Aorta (tissue), 5 donors: ENCODE measurements at regions not wholly inside any gene's neighbourhood (a gene's known extent, or its start where the extent isn't known, plus 50 kb on each side); places are given as distances from the start of the nearest gene placed in this dataset.

Experiments used
- ATAC-seq: fragments of 200-7000 bp; cut with Tn5 transposase; one replicate; pipeline ENCODE4 v1.9.1; 2022; ENCODE audit warnings: moderate library complexity; ENCODE audit not compliant: low FRiP score
- DNase-seq, 2 donors: peaks; one replicate each; pipeline ENCODE4 v3.0.0-alpha.2; 2020
- H3K27ac ChIP-seq, 2 donors: one replicate each; pipeline ENCODE4 v1.5.1; 2013; ENCODE audit warnings: low read length in 2 of 2, mild to moderate bottlenecking in 2 of 2, moderate library complexity in 2 of 2, control low read depth in 1 of 2, inconsistent platforms in 1 of 2, low read depth in 1 of 2
- H3K27me3 ChIP-seq, 2 donors: one replicate each; pipeline ENCODE4 v1.6.1; 2013; ENCODE audit warnings: control low read depth in 1 of 2, low read length in 1 of 2, mild to moderate bottlenecking in 1 of 2, moderate library complexity in 1 of 2; ENCODE audit not compliant: insufficient read depth in 2 of 2, control insufficient read depth in 1 of 2
- H3K36me3 ChIP-seq, 2 donors: one replicate each; pipeline ENCODE4 v1.6.1; 2013; ENCODE audit warnings: control low read depth in 1 of 2, low read length in 1 of 2, mild to moderate bottlenecking in 1 of 2; ENCODE audit not compliant: insufficient read depth in 2 of 2, control insufficient read depth in 1 of 2
- H3K4me1 ChIP-seq, 2 donors: one replicate each; pipeline ENCODE4 v1.6.1; 2013; ENCODE audit warnings: low read length in 2 of 2, control low read depth in 1 of 2, mild to moderate bottlenecking in 1 of 2, moderate library complexity in 1 of 2; ENCODE audit not compliant: insufficient read depth in 2 of 2, control insufficient read depth in 1 of 2
- H3K4me3 ChIP-seq, 2 donors: one replicate each; pipeline ENCODE4 v1.5.1; 2013; ENCODE audit warnings: low read length in 2 of 2, control low read depth in 1 of 2, mild to moderate bottlenecking in 1 of 2
- H3K9me3 ChIP-seq: one replicate; pipeline ENCODE4 v1.6.1; 2013; ENCODE audit warnings: mild to moderate bottlenecking, low read length; ENCODE audit not compliant: control insufficient read depth
- WGBS, 2 donors: extraction: QIAGEN DNeasy Blood & Tissue Kit; methylation state at CpG; one replicate each; pipeline ENCODE4 v1.1.7; 2013; 5-methylcytosine and 5-hydroxymethylcytosine counted together
- intact Hi-C, 2 donors: fragments of 100-400 bp; cut with DNase I; formaldehyde crosslinking; loops; one replicate each; pipeline versions ENCODE4 v1.14.2 to v1.15.0; 2022
- donor health status: healthy with polysubstance abuse.
- donor health status: Bipolar disorder and iron deficiency.
- donor health status: DM: no; HTN: no; CAD: no.
- donor health status: DM: no; HTN: no; CAD: no.
- donor health status: DM: yes; HTN: yes; CAD: no.

- intact Hi-C loops: no loop called here
- H3K36me3 ChIP-seq: no peaks in the 10 kb centered on the region
- 36 to 44% methylated on average over 10 of the region's 10 CpGs for WGBS, 2 donors
- DNase-seq (no peak), ATAC-seq (no peak)
- H3K27ac ChIP-seq: no peak overlapping the region
- no peaks in the 10 kb centered on the region for H3K27me3 ChIP-seq
- no peak overlapping the region for H3K4me3 ChIP-seq
- H3K4me1 ChIP-seq: no peaks in the 10 kb centered on the region
- no peaks in the 10 kb centered on the region for H3K9me3 ChIP-seq
Measured at GRCh38 chr9:113788616-113789330, 87.3 kb upstream of the ZNF618 start.

- no peak overlapping the region for H3K4me3 ChIP-seq
- no peaks in the 10 kb centered on the region for H3K27me3 ChIP-seq
- WGBS, 2 donors: 96 to 97% methylated on average over 11 of the region's 11 CpGs
- DNase-seq (no peak), ATAC-seq (no peak)
- no peaks in the 10 kb centered on the region for H3K9me3 ChIP-seq
- no peaks in the 10 kb centered on the region for H3K4me1 ChIP-seq
- no peaks in the 10 kb centered on the region for H3K36me3 ChIP-seq
- intact Hi-C loops: no loop called here
- no peak overlapping the region for H3K27ac ChIP-seq
Measured at GRCh38 chr9:113790093-113790492, 86.0 kb upstream of the ZNF618 start.

- Histone ChIP-seq H3K4me3 (no peak overlapping the region), H3K27me3 (no peaks in the 10 kb centered on the region), H3K9me3 (no peaks in the 10 kb centered on the region), H3K27ac (no peak overlapping the region), H3K36me3 (no peaks in the 10 kb centered on the region), H3K4me1 (no peaks in the 10 kb centered on the region)
- intact Hi-C loops: no loop called here
- DNase-seq: no peak
- no peak for ATAC-seq
- 81 to 86% methylated on average over 9 of the region's 9 CpGs for WGBS, 2 donors
Measured at GRCh38 chr9:113793558-113793957, 82.6 kb upstream of the ZNF618 start.

- Histone ChIP-seq H3K27me3 (no peaks in the 10 kb centered on the region), H3K27ac (no peak overlapping the region), H3K36me3 (no peaks in the 10 kb centered on the region), H3K4me1 (no peaks in the 10 kb centered on the region), H3K9me3 (no peaks in the 10 kb centered on the region), H3K4me3 (no peak overlapping the region)
- WGBS, 2 donors: 91 to 94% methylated on average over 6 of the region's 6 CpGs
- DNase-seq: no peak
- intact Hi-C loops: no loop called here
- no peak for ATAC-seq
Measured at GRCh38 chr9:113794721-113795120, 81.4 kb upstream of the ZNF618 start.

GRCh38 chr9:113795811-113796392, 80.2 kb upstream of the ZNF618 start:
- intact Hi-C loops: no loop called here
- no peak overlapping the region for H3K4me3 ChIP-seq
- H3K36me3 ChIP-seq: no peaks in the 10 kb centered on the region
- no peak for ATAC-seq
- no peaks in the 10 kb centered on the region for H3K9me3 ChIP-seq
- no peaks in the 10 kb centered on the region for H3K27me3 ChIP-seq
- H3K4me1 ChIP-seq: no peaks in the 10 kb centered on the region
- H3K27ac ChIP-seq: no peak overlapping the region
- 87 to 91% methylated on average over 2 of the region's 2 CpGs for WGBS, 2 donors
- no peak for DNase-seq

- no peak for ATAC-seq
- intact Hi-C loops: no loop called here
- WGBS, 2 donors: 95% methylated on average over 13 of the region's 13 CpGs
Measured at GRCh38 chr9:113796646-113797426, 79.3 kb upstream of the ZNF618 start.

GRCh38 chr9:113798062-113799030, 77.8 kb upstream of the ZNF618 start:
- ATAC-seq: no peak
- no peak for DNase-seq
- 82 to 85% methylated on average over 13 of the region's 13 CpGs for WGBS, 2 donors
- Histone ChIP-seq H3K27ac (no peak overlapping the region), H3K9me3 (no peaks in the 10 kb centered on the region), H3K4me3 (no peak overlapping the region), H3K4me1 (no peaks in the 10 kb centered on the region), H3K36me3 (no peaks in the 10 kb centered on the region), H3K27me3 (no peaks in the 10 kb centered on the region)
- intact Hi-C loops: no loop called here

More at GRCh38 chr9:113796646-113797426, 79.3 kb upstream of the ZNF618 start:
- no peak for DNase-seq
- Histone ChIP-seq H3K27me3 (no peaks in the 10 kb centered on the region), H3K4me1 (no peaks in the 10 kb centered on the region), H3K4me3 (no peak overlapping the region), H3K9me3 (no peaks in the 10 kb centered on the region), H3K27ac (no peak overlapping the region), H3K36me3 (no peaks in the 10 kb centered on the region)

GRCh38 chr9:113800276-113800675, 75.8 kb upstream of the ZNF618 start:
- Histone ChIP-seq H3K27me3 (no peaks in the 10 kb centered on the region), H3K4me3 (no peak overlapping the region), H3K9me3 (no peaks in the 10 kb centered on the region), H3K27ac (no peak overlapping the region), H3K36me3 (no peaks in the 10 kb centered on the region), H3K4me1 (no peaks in the 10 kb centered on the region)
- intact Hi-C loops: no loop called here
- ATAC-seq: no peak
- 96 to 98% methylated on average over 2 of the region's 2 CpGs for WGBS, 2 donors
- no peak for DNase-seq
